DMS 273 (cell line): ENCODE measurements at regions not wholly inside any gene's neighbourhood (a gene's known extent, or its start where the extent isn't known, plus 50 kb on each side); places are given as distances from the start of the nearest gene placed in this dataset.
"Not testable (repeated sequence)": the region's sequence is repeated elsewhere in the genome, so short reads cannot be mapped to it uniquely, and the experiment has no call there.

Source experiments
- DNase-seq: peaks from one replicate; lab custom pipeline; 2025; ENCODE audit not compliant: unreplicated experiment; lab: John Stamatoyannopoulos, UW

- DNase-seq: no peak
These were observed 848.1 kb upstream of the EYS start for GRCh38 chr6:66555082-66555481.

- no peak for DNase-seq
These were observed 846.4 kb upstream of the EYS start for GRCh38 chr6:66553441-66553840.

- DNase-seq: no peak
These were observed 831.6 kb upstream of the EYS start for GRCh38 chr6:66538551-66539135.

- DNase-seq: no peak
These were observed 826.9 kb upstream of the EYS start for GRCh38 chr6:66533921-66534404.

GRCh38 chr6:66526061-66526460 is 819.0 kb upstream of the EYS start:
- DNase-seq: no peak

- DNase-seq: no peak
These were observed 815.8 kb upstream of the EYS start for GRCh38 chr6:66522864-66523263.

- DNase-seq: no peak
These were observed 809.4 kb upstream of the EYS start for GRCh38 chr6:66516377-66516776.

- no peak for DNase-seq
These were observed 801.4 kb upstream of the EYS start for GRCh38 chr6:66508433-66508832.

- no peak for DNase-seq
These were observed 792.8 kb upstream of the EYS start for GRCh38 chr6:66499851-66500250.

GRCh38 chr6:66496659-66497058 is 789.6 kb upstream of the EYS start:
- DNase-seq: peak; percentile 60

- not testable (repeated sequence) for DNase-seq
These were observed 787.6 kb upstream of the EYS start for GRCh38 chr6:66494643-66495042.

GRCh38 chr6:66489269-66489987 is 782.4 kb upstream of the EYS start:
- DNase-seq: no peak

- peak; percentile 4 for DNase-seq
These were observed 774.2 kb upstream of the EYS start for GRCh38 chr6:66481216-66481615.

GRCh38 chr6:66478705-66479104 is 771.7 kb upstream of the EYS start:
- DNase-seq: peak; percentile 44

GRCh38 chr6:66435321-66435720 is 728.3 kb upstream of the EYS start:
- no peak for DNase-seq

- DNase-seq: no peak
These were observed 722.2 kb upstream of the EYS start for GRCh38 chr6:66429210-66429609.

GRCh38 chr6:66423047-66423446 is 716.0 kb upstream of the EYS start:
- DNase-seq: no peak

- DNase-seq: peak; percentile 36
These were observed 714.5 kb upstream of the EYS start for GRCh38 chr6:66421570-66421969.

GRCh38 chr6:66418906-66419305 is 711.9 kb upstream of the EYS start:
- DNase-seq: no peak

GRCh38 chr6:66403966-66404365 is 696.9 kb upstream of the EYS start:
- DNase-seq: no peak

GRCh38 chr6:66402873-66403272 is 695.8 kb upstream of the EYS start:
- DNase-seq: no peak

GRCh38 chr6:66396549-66396948 is 689.5 kb upstream of the EYS start:
- DNase-seq: no peak

- no peak for DNase-seq
These were observed 689.1 kb upstream of the EYS start for GRCh38 chr6:66396145-66396544.
